ENCODE measurements at regions not wholly inside any gene's neighbourhood (a gene's known extent, or its start where the extent isn't known, plus 50 kb on each side); places are given as distances from the start of the nearest gene placed in this dataset.

DNA sequence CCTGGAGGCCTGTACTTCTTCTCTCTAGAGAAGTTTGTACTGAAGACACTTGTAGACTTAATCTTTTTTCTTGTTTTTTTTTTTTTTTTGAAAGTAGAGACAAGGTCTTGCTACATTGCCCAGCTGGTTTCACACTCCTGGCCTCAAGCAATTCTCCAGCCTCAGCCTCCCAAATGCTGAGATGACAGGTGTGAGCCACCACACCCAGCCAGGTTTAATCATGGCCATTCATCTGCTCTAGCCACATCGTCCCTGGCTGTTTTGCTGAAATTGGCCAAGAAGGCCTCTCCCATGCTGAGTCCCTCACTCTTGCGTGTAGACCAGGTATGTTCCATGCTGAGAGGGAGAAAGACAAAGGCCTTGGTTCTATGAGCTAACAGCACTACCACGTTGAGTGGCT is 176.2 kb downstream of the JCAD start:
- TF ChIP-seq ZNF221 (tag by site-specific recombination; IDR thresholded peaks at IDR 0.05; ENCODE audit: borderline replicate concordance) (no peak), ZNF747 (tag by site-specific recombination; IDR thresholded peaks at IDR 0.05) (no peak), ZNF274 (IDR thresholded peaks at IDR 0.05; ENCODE audit: low read length) (no peak), ZNF274 (tag by site-specific recombination; IDR thresholded peaks at IDR 0.05; ENCODE audit: borderline replicate concordance) (no peak), ZNF311 (tag by site-specific recombination; IDR thresholded peaks at IDR 0.05; ENCODE audit: borderline replicate concordance) (no peak), ZBTB21 (tag by site-specific recombination; IDR thresholded peaks at IDR 0.05) (no peak), MEIS1 (CRISPR knock-in tag; IDR thresholded peaks at IDR 0.05; ENCODE audit: borderline replicate concordance) (no peak)
- TF ChIP-seq, protein P1, sequence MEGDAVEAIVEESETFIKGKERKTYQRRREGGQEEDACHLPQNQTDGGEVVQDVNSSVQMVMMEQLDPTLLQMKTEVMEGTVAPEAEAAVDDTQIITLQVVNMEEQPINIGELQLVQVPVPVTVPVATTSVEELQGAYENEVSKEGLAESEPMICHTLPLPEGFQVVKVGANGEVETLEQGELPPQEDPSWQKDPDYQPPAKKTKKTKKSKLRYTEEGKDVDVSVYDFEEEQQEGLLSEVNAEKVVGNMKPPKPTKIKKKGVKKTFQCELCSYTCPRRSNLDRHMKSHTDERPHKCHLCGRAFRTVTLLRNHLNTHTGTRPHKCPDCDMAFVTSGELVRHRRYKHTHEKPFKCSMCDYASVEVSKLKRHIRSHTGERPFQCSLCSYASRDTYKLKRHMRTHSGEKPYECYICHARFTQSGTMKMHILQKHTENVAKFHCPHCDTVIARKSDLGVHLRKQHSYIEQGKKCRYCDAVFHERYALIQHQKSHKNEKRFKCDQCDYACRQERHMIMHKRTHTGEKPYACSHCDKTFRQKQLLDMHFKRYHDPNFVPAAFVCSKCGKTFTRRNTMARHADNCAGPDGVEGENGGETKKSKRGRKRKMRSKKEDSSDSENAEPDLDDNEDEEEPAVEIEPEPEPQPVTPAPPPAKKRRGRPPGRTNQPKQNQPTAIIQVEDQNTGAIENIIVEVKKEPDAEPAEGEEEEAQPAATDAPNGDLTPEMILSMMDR (tag by site-specific recombination; IDR thresholded peaks at IDR 0.05), result no peak
- TF ChIP-seq, protein P2, sequence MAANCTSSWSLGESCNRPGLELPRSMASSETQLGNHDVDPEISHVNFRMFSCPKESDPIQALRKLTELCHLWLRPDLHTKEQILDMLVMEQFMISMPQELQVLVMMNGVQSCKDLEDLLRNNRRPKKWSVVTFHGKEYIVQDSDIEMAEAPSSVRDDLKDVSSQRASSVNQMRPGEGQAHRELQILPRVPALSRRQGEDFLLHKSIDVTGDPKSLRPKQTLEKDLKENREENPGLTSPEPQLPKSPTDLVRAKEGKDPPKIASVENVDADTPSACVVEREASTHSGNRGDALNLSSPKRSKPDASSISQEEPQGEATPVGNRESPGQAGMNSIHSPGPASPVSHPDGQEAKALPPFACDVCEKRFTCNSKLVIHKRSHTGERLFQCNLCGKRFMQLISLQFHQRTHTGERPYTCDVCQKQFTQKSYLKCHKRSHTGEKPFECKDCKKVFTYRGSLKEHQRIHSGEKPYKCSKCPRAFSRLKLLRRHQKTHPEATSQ (tag by site-specific recombination; IDR thresholded peaks at IDR 0.05), result no peak
